ENCODE measurements at regions not wholly inside any gene's neighbourhood (a gene's known extent, or its start where the extent isn't known, plus 50 kb on each side); places are given as distances from the start of the nearest gene placed in this dataset.

- no peak overlapping the region for H2AFZ ChIP-seq (ENCODE audit: low read length)
- no peak overlapping the region for H4K91ac ChIP-seq (replicated peaks; ENCODE audit: insufficient read length, low read length)
- no peak overlapping the region for H3K27ac ChIP-seq (ENCODE audit: low read depth, low read length)
- no peaks in the 10 kb centered on the region for H3K27me3 ChIP-seq (replicated peaks in 1 of 4; ENCODE audit: control insufficient read depth in 3 of 4, extremely low read depth in 1 of 4, insufficient read depth in 3 of 4, low read length in 3 of 4)
- H2BK120ac ChIP-seq (replicated peaks; ENCODE audit: low read depth, low read length) = no peak overlapping the region
- H3K4me3 ChIP-seq (ENCODE audit: extremely low read depth in 1 of 4, insufficient read depth in 2 of 4, low read depth in 3 of 4, low read length in 4 of 4) = no peak overlapping the region
- no peaks in the 10 kb centered on the region for H3K23me2 ChIP-seq (ENCODE audit: low read depth, low read length)
- no peak overlapping the region for H4K8ac ChIP-seq (ENCODE audit: extremely low read depth, insufficient read depth, low read length)
- H4K5ac ChIP-seq (ENCODE audit: insufficient read length, low read depth, low read length) = no peak overlapping the region
- no peaks in the 10 kb centered on the region for H3K79me2 ChIP-seq (ENCODE audit: control insufficient read depth in 1 of 2, insufficient read depth in 2 of 2, low read length in 2 of 2)
- H2BK12ac ChIP-seq (ENCODE audit: low read depth, low read length) = no peak overlapping the region
- no peak overlapping the region for H3K4me2 ChIP-seq (ENCODE audit: insufficient read depth in 1 of 2, low read depth in 2 of 2, low read length in 2 of 2)
- no peak overlapping the region for H3K56ac ChIP-seq (replicated peaks; ENCODE audit: insufficient read length, low read depth, low read length)
- 90% methylated on average over 5 of the region's 5 CpGs; no CpG with 5 or more reads in 1 of the 2 experiments for WGBS, 2 experiments (ENCODE audit: extremely low coverage in 1 of 2, insufficient coverage in 1 of 2, insufficient read length in 1 of 2, insufficient replicate concordance in 2 of 2, low coverage in 1 of 2, low lambda C conversion rate in 2 of 2, missing lambda C conversion rate in 1 of 2)
- ChIA-PET POLR2A (ENCODE audit: partially characterized antibody) (no interaction called here), CTCF (ENCODE audit: partially characterized antibody) (interaction anchor here (0.9 to 1.6 kb wide), 2 partner anchors 10 to 201 kb away, joined by 3 to 4 read pairs; no protein-coding TSS in a partner anchor)
- no peak overlapping the region for H2BK15ac ChIP-seq (ENCODE audit: low read length)
- H2BK5ac ChIP-seq (ENCODE audit: low read depth, low read length) = no peak overlapping the region
- no peaks in the 10 kb centered on the region; a peak in 1 of 7 replicates for H3K4me1 ChIP-seq (replicated peaks in 1 of 4; ENCODE audit: control insufficient read depth in 3 of 4, insufficient read depth in 4 of 4, low read length in 3 of 4)
- H3K14ac ChIP-seq (ENCODE audit: insufficient read length) = no peak overlapping the region
- H4K20me1 ChIP-seq (replicated peaks in 1 of 2; ENCODE audit: control insufficient read depth in 1 of 2, insufficient read depth in 2 of 2, low read length in 2 of 2) = no peaks in the 10 kb centered on the region
- no peak overlapping the region for H3K4ac ChIP-seq (replicated peaks; ENCODE audit: insufficient read length, low read depth, low read length)
- H3K36me3 ChIP-seq (ENCODE audit: control insufficient read depth in 2 of 4, insufficient read depth in 4 of 4, low read length in 3 of 4) = no peaks in the 10 kb centered on the region
- no peak overlapping the region for H3K23ac ChIP-seq (ENCODE audit: insufficient read length)
- no peak overlapping the region for H3K18ac ChIP-seq (ENCODE audit: extremely low read depth, low read length)
- DNase-seq (ENCODE audit: low read depth in 1 of 2, low spot score in 2 of 2) (no peak), FAIRE-seq (no peak)
- no peak overlapping the region for H3K9ac ChIP-seq (replicated peaks in 1 of 4; ENCODE audit: extremely low read depth in 1 of 4, low read depth in 3 of 4, low read length in 3 of 4)
- H2AK5ac ChIP-seq (ENCODE audit: low read depth, low read length) = no peak overlapping the region
- no peaks in the 10 kb centered on the region for H3K9me3 ChIP-seq (ENCODE audit: insufficient read depth in 2 of 2, low read depth in 1 of 2, low read length in 1 of 2)
- TF ChIP-seq SP2 (IDR thresholded peaks at IDR 0.05; ENCODE audit: low read length) = no peak
- TF ChIP-seq SP4 (IDR thresholded peaks at IDR 0.05; ENCODE audit: low read length) = no peak
- TF ChIP-seq NRF1 (IDR thresholded peaks at IDR 0.05; ENCODE audit: low read depth, low read length) = no peak
- no peak for TF ChIP-seq E2F6 (IDR thresholded peaks at IDR 0.05)
- no peaks in the 10 kb centered on the region for H3K79me1 ChIP-seq (ENCODE audit: low read depth, low read length)
- H2BK20ac ChIP-seq (ENCODE audit: low read length) = no peak overlapping the region
Measured at GRCh38 chr1:55574691-55575225, 359.6 kb upstream of the USP24 start.
